Bronchial epithelial cell (primary cell): ENCODE measurements at regions not wholly inside any gene's neighbourhood (a gene's known extent, or its start where the extent isn't known, plus 50 kb on each side); places are given as distances from the start of the nearest gene placed in this dataset.
A peak's percentile ranks its signal among the peaks of the same experiment; 100 is the strongest.

Experiments used
- DNase-seq: peaks from one replicate; pipeline ENCODE4 v3.0.0-alpha.2; 2010; ENCODE audit warnings: low read depth
- FAIRE-seq: peaks from 2 replicates; lab custom pipeline; 2011; peaks lifted over from hg19 to GRCh38; lab: Jason Lieb, UNC
- H3K27me3 ChIP-seq: 2 replicates; pipeline ENCODE4 v1.5.1; 2011; ENCODE audit warnings: low read length; ENCODE audit not compliant: control insufficient read depth, insufficient read depth
- H3K36me3 ChIP-seq: 2 replicates; pipeline ENCODE4 v1.5.1; 2011; ENCODE audit warnings: low read length; ENCODE audit not compliant: control insufficient read depth, insufficient read depth
- H3K4me3 ChIP-seq: 2 replicates; pipeline ENCODE4 v1.5.1; 2011; ENCODE audit warnings: mild to moderate bottlenecking, low read depth, low read length, control low read depth
- CTCF ChIP-seq: IDR thresholded peaks from 2 replicates; pipeline ENCODE4 v1.5.1; 2011; ENCODE audit warnings: mild to moderate bottlenecking, moderate library complexity, low read length, control low read depth, inconsistent platforms; ENCODE audit not compliant: insufficient read depth, severe bottlenecking

- DNase-seq (peak; percentile 12), FAIRE-seq (no peak)
- H3K27me3 ChIP-seq, result no peaks in the 10 kb centered on the region
- no peak for TF ChIP-seq CTCF
- H3K4me3 ChIP-seq, result no peak overlapping the region
- no peaks in the 10 kb centered on the region for H3K36me3 ChIP-seq
Observed at GRCh38 chr16:52005551-52005950, 541.4 kb downstream of the TOX3 start.

GRCh38 chr16:52004343-52004742, 542.6 kb downstream of the TOX3 start:
- H3K27me3 ChIP-seq, result no peaks in the 10 kb centered on the region
- DNase-seq (no peak), FAIRE-seq (no peak)
- no peak for TF ChIP-seq CTCF
- no peaks in the 10 kb centered on the region for H3K36me3 ChIP-seq
- H3K4me3 ChIP-seq, result no peak overlapping the region

- DNase-seq (peak; percentile 74), FAIRE-seq (peak; percentile 62)
- H3K27me3 ChIP-seq, result no peaks in the 10 kb centered on the region
- no peaks in the 10 kb centered on the region for H3K36me3 ChIP-seq
- H3K4me3 ChIP-seq, result no peak overlapping the region
- TF ChIP-seq CTCF, result no peak
Observed at GRCh38 chr16:52002026-52002425, 544.9 kb downstream of the TOX3 start.

GRCh38 chr16:51996516-51996915, 550.4 kb downstream of the TOX3 start:
- no peak for TF ChIP-seq CTCF
- DNase-seq (no peak), FAIRE-seq (no peak)
- Histone ChIP-seq H3K4me3 (no peak overlapping the region), H3K27me3 (no peaks in the 10 kb centered on the region), H3K36me3 (no peaks in the 10 kb centered on the region)

GRCh38 chr16:51994597-51994996, 552.3 kb downstream of the TOX3 start:
- no peak for TF ChIP-seq CTCF
- H3K27me3 ChIP-seq, result no peaks in the 10 kb centered on the region
- DNase-seq (peak; percentile 100), FAIRE-seq (peak; percentile 87)
- no peaks in the 10 kb centered on the region for H3K36me3 ChIP-seq
- no peak overlapping the region for H3K4me3 ChIP-seq

- Histone ChIP-seq H3K36me3 (no peaks in the 10 kb centered on the region), H3K4me3 (no peak overlapping the region), H3K27me3 (no peaks in the 10 kb centered on the region)
- DNase-seq (peak; percentile 77), FAIRE-seq (no peak)
- TF ChIP-seq CTCF, result no peak
Observed at GRCh38 chr16:51989637-51990230, 557.2 kb downstream of the TOX3 start.
